ENCODE measurements at regions not wholly inside any gene's neighbourhood (a gene's known extent, or its start where the extent isn't known, plus 50 kb on each side); places are given as distances from the start of the nearest gene placed in this dataset.

- no peak for TF ChIP-seq CTCF (conservative IDR thresholded peaks at IDR 0.05; ENCODE audit: low read depth, low read length)
- H3K4me3 ChIP-seq (ENCODE audit: low read depth, low read length), result no peak overlapping the region
- no peak for DNase-seq (ENCODE audit: low read depth)
These were observed 217.8 kb upstream of the CCN2 start for GRCh38 chr6:132168961-132169360.

- DNase-seq (ENCODE audit: low read depth), result peak; percentile 21
- TF ChIP-seq CTCF (conservative IDR thresholded peaks at IDR 0.05; ENCODE audit: low read depth, low read length), result no peak
- H3K4me3 ChIP-seq (ENCODE audit: low read depth, low read length), result no peak overlapping the region
These were observed 217.0 kb upstream of the CCN2 start for GRCh38 chr6:132167929-132168892.

- no peak for TF ChIP-seq CTCF (conservative IDR thresholded peaks at IDR 0.05; ENCODE audit: low read depth, low read length)
- no peak overlapping the region for H3K4me3 ChIP-seq (ENCODE audit: low read depth, low read length)
- no peak for DNase-seq (ENCODE audit: low read depth)
These were observed 215.4 kb upstream of the CCN2 start for GRCh38 chr6:132166526-132167051.

- TF ChIP-seq CTCF (conservative IDR thresholded peaks at IDR 0.05; ENCODE audit: low read depth, low read length), result no peak
- DNase-seq (ENCODE audit: low read depth), result no peak
- H3K4me3 ChIP-seq (ENCODE audit: low read depth, low read length), result no peak overlapping the region
These were observed 214.5 kb upstream of the CCN2 start for GRCh38 chr6:132165677-132166076.

GRCh38 chr6:132161283-132161682 is 210.1 kb upstream of the CCN2 start:
- peak; percentile 86 for DNase-seq (ENCODE audit: low read depth)
- TF ChIP-seq CTCF (conservative IDR thresholded peaks at IDR 0.05; ENCODE audit: low read depth, low read length), result peak; percentile 80
- no peak overlapping the region for H3K4me3 ChIP-seq (ENCODE audit: low read depth, low read length)

GRCh38 chr6:132153221-132153898 is 202.2 kb upstream of the CCN2 start:
- H3K4me3 ChIP-seq (ENCODE audit: low read depth, low read length), result no peak overlapping the region
- TF ChIP-seq CTCF (conservative IDR thresholded peaks at IDR 0.05; ENCODE audit: low read depth, low read length), result no peak
- DNase-seq (ENCODE audit: low read depth), result peak; percentile 77
